ENCODE measurements at regions not wholly inside any gene's neighbourhood (a gene's known extent, or its start where the extent isn't known, plus 50 kb on each side); places are given as distances from the start of the nearest gene placed in this dataset.

- Histone ChIP-seq H3K27ac (ENCODE audit: extremely low read length, insufficient read depth, low read length) (no peak overlapping the region), H4K20me1 (ENCODE audit: insufficient read depth, low read length) (no peaks in the 10 kb centered on the region), H3K9ac (ENCODE audit: insufficient read depth, low read depth, low read length) (no peak overlapping the region), H3K4me2 (ENCODE audit: low read depth, low read length) (no peak overlapping the region), H3K4me1 (ENCODE audit: insufficient read depth, low read length) (no peaks in the 10 kb centered on the region), H3K9me3 (ENCODE audit: low read length) (no peaks in the 10 kb centered on the region), H3K27me3 (ENCODE audit: control insufficient read depth in 1 of 2, insufficient read depth in 2 of 2, low read length in 2 of 2) (no peaks in the 10 kb centered on the region), H3K79me2 (ENCODE audit: insufficient read depth, low read length) (no peaks in the 10 kb centered on the region), H2AFZ (ENCODE audit: low read length) (no peak overlapping the region), H3K4me3 (replicated peaks in 1 of 3; ENCODE audit: insufficient read depth in 1 of 3, low read depth in 2 of 3, low read length in 3 of 3) (no peak overlapping the region), H3K36me3 (replicated peaks in 1 of 2; ENCODE audit: control insufficient read depth in 1 of 2, insufficient read depth in 2 of 2, low read length in 2 of 2) (no peaks in the 10 kb centered on the region)
- no peak for ATAC-seq
- BruUV-seq (replicated peaks) = no TSS peak
- ChIA-PET POLR2A (no interaction called here), CTCF (ENCODE audit: low intra/inter-chr PET ratio, low total read pairs) (no interaction called here)
- FAIRE-seq = no peak
- WGBS (ENCODE audit: low lambda C conversion rate) = 3% methylated on average over 5 of the region's 5 CpGs
- intact Hi-C loops (cut with micrococcal nuclease; ENCODE audit: unreplicated experiment) = no loop called here
- DNase-seq (ENCODE audit: low spot score) = no peak
- in situ Hi-C loops (cut with HindIII; ENCODE audit: extremely low pct_ligation_motif_present, low pct_unique_long_range_greater_than_20kb) = no loop called here
- no peak for TF ChIP-seq ZNF576 (CRISPR knock-in tag; IDR thresholded peaks at IDR 0.05)
- no peak for TF ChIP-seq ZNF230 (CRISPR knock-in tag; IDR thresholded peaks at IDR 0.05)
- TF ChIP-seq FOXP1 (IDR thresholded peaks at IDR 0.05) = no peak
- no peak for TF ChIP-seq FOXP1 (CRISPR knock-in tag; IDR thresholded peaks at IDR 0.05)
- TF ChIP-seq ZNF788 (CRISPR knock-in tag; IDR thresholded peaks at IDR 0.05; ENCODE audit: borderline replicate concordance) = no peak
- TF ChIP-seq ZNF530 (CRISPR knock-in tag; IDR thresholded peaks at IDR 0.05; ENCODE audit: low read depth) = no peak
- TF ChIP-seq ZNF281 (CRISPR knock-in tag; IDR thresholded peaks at IDR 0.05; ENCODE audit: borderline replicate concordance) = no peak
- no peak for TF ChIP-seq HNRNPH1 (optimal IDR thresholded peaks at IDR 0.05; ENCODE audit: low read depth, low read length)
- no peak for TF ChIP-seq ZNF253 (CRISPR knock-in tag; IDR thresholded peaks at IDR 0.05; ENCODE audit: borderline replicate concordance)
- no peak for TF ChIP-seq TFDP2 (CRISPR knock-in tag; IDR thresholded peaks at IDR 0.05)
- TF ChIP-seq SRSF1 (optimal IDR thresholded peaks at IDR 0.05; ENCODE audit: low read depth, low read length) = no peak
- TF ChIP-seq SP140L (CRISPR knock-in tag; IDR thresholded peaks at IDR 0.05; ENCODE audit: borderline replicate concordance) = no peak
- no peak for TF ChIP-seq TOE1 (CRISPR knock-in tag; IDR thresholded peaks at IDR 0.05)
- TF ChIP-seq BORCS8-MEF2B (CRISPR knock-in tag; IDR thresholded peaks at IDR 0.05) = no peak
- no peak for TF ChIP-seq FOXK2 (IDR thresholded peaks at IDR 0.05)
- no peak for TF ChIP-seq MXD3 (CRISPR knock-in tag; IDR thresholded peaks at IDR 0.05)
- no peak for TF ChIP-seq ZFP90 (CRISPR knock-in tag; IDR thresholded peaks at IDR 0.05; ENCODE audit: borderline replicate concordance)
These were observed 471.6 kb downstream of the SH2D4B start for GRCh38 chr10:81009296-81009695.

All from HepG2 (cell line).